ENCODE measurements at regions not wholly inside any gene's neighbourhood (a gene's known extent, or its start where the extent isn't known, plus 50 kb on each side); places are given as distances from the start of the nearest gene placed in this dataset.
"Not testable (repeated sequence)": the region's sequence is repeated elsewhere in the genome, so short reads cannot be mapped to it uniquely, and the experiment has no call there.

DNA sequence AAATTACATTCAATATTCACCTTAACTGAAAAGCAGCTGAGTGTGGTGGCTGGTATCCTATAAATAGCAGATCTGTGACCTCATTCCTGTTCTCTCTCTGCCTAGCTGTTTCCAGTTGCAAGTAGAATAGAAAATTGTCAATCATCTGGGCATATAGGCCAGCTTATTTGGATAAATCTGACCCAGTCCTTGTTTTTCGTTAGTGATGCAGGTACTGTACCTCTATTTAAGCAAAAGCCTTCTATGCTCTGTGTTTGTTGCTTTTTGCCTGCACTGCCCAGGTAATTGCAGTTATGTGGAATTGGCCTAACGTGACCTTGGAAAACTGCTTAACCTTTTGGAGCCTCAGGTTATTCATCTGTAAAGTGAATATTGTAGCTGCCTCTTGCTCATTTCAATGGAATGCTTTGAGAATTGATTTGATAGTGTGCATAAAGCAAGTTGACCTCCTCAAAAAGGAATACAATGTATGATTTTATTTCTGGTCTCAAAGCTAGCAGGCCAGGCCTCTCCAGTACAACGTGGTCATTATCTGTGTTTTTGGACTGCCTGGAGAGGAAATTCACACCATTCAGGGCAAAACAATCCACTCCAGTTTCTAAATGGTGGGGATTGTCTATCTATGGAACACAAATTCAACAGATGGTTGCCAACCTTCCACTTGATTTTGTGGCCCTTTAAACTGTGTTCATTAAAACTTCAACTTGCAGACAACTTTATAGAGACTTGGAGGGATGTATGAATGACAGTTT lies 508.7 kb upstream of the CITED2 start:
- Histone ChIP-seq H3K4me1 (no peaks in the 10 kb centered on the region), H3K9me3 (no peaks in the 10 kb centered on the region), H3K36me3 (no peaks in the 10 kb centered on the region), H3K4me3 (no peak overlapping the region), H3K27me3 (no peaks in the 10 kb centered on the region), H3K27ac (no peak overlapping the region)
- no peak for DNase-seq (ENCODE audit: low spot score in 2 of 2)
- 65% methylated on average over 3 of the region's 3 CpGs for WGBS
- TF ChIP-seq POLR2A (IDR thresholded peaks at IDR 0.05) (no peak), EP300 (IDR thresholded peaks at IDR 0.05) (no peak), POLR2AphosphoS5 (IDR thresholded peaks at IDR 0.05) (no peak)
- TF ChIP-seq, protein P1, sequence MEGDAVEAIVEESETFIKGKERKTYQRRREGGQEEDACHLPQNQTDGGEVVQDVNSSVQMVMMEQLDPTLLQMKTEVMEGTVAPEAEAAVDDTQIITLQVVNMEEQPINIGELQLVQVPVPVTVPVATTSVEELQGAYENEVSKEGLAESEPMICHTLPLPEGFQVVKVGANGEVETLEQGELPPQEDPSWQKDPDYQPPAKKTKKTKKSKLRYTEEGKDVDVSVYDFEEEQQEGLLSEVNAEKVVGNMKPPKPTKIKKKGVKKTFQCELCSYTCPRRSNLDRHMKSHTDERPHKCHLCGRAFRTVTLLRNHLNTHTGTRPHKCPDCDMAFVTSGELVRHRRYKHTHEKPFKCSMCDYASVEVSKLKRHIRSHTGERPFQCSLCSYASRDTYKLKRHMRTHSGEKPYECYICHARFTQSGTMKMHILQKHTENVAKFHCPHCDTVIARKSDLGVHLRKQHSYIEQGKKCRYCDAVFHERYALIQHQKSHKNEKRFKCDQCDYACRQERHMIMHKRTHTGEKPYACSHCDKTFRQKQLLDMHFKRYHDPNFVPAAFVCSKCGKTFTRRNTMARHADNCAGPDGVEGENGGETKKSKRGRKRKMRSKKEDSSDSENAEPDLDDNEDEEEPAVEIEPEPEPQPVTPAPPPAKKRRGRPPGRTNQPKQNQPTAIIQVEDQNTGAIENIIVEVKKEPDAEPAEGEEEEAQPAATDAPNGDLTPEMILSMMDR (IDR thresholded peaks at IDR 0.05) = no peak

- H3K36me3 ChIP-seq = no peaks in the 10 kb centered on the region
- H3K27me3 ChIP-seq = no peaks in the 10 kb centered on the region
- no peak for DNase-seq (ENCODE audit: low spot score in 2 of 2)
- 69% methylated on average over 6 of the region's 6 CpGs for WGBS
- no peaks in the 10 kb centered on the region for H3K4me1 ChIP-seq
- H3K9me3 ChIP-seq = no peaks in the 10 kb centered on the region
- no peak overlapping the region for H3K4me3 ChIP-seq
- no peak overlapping the region for H3K27ac ChIP-seq
- TF ChIP-seq EP300 (IDR thresholded peaks at IDR 0.05) = no peak
- no peak for TF ChIP-seq POLR2AphosphoS5 (IDR thresholded peaks at IDR 0.05)
- no peak for TF ChIP-seq POLR2A (IDR thresholded peaks at IDR 0.05)
- TF ChIP-seq, protein P1 (IDR thresholded peaks at IDR 0.05) = no peak
Measured at GRCh38 chr6:139882234-139882633, 507.8 kb upstream of the CITED2 start.

DNA sequence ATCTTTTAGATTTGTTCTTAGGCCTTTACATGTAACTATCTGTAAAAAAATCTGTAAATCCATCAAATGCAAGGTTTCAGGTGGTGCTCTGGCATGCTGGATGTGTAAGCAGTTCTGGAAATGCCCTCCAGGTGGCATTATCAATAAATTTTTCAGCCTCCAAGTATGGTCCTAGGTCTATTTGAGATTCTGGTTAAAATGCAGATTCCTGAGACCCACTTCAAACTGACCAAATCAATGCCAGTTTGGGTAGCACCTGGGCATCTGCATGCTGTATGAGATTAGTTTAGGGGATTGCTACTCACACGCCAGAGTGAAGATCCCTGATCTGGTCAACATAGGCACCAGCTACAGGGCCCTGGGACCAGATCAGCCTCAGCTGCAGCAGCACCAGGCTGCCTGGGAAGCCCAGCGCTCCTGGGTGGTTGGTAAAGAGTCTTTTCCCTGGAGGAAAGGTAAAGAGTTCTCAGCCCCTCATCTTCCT lies 507.3 kb upstream of the CITED2 start:
- no peak for TF ChIP-seq EP300 (IDR thresholded peaks at IDR 0.05)
- TF ChIP-seq, protein P1 (IDR thresholded peaks at IDR 0.05) = peak; percentile 19 to 45
- 95% methylated on average over 2 of the region's 2 CpGs for WGBS
- Histone ChIP-seq H3K27me3 (no peaks in the 10 kb centered on the region), H3K9me3 (no peaks in the 10 kb centered on the region), H3K27ac (no peak overlapping the region), H3K4me3 (no peak overlapping the region), H3K4me1 (no peaks in the 10 kb centered on the region), H3K36me3 (no peaks in the 10 kb centered on the region)
- no peak for DNase-seq (ENCODE audit: low spot score in 2 of 2)

DNA sequence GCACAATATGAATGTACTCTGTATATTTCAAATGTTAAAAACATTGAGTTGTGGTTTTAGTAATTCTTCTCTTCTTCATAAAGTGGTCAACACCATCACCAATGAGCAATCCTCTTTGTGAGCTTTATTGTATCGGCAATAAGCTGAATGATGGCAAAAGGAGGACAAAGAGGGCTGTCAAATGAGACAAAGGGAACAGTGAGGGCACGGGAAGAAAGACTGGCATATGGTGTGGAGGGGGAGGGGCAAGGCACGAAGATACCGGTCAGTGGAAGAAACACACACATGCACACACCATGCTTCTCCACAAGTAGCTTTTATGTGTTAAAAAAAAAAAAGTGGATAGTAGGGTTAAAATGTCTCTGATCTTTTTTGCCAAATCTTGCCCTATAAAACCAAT lies 506.8 kb upstream of the CITED2 start:
- 76% methylated on average over 4 of the region's 4 CpGs for WGBS
- Histone ChIP-seq H3K4me3 (no peak overlapping the region), H3K27ac (no peak overlapping the region), H3K4me1 (no peaks in the 10 kb centered on the region), H3K36me3 (no peaks in the 10 kb centered on the region), H3K9me3 (no peaks in the 10 kb centered on the region), H3K27me3 (no peaks in the 10 kb centered on the region)
- TF ChIP-seq POLR2A (IDR thresholded peaks at IDR 0.05) (no peak), POLR2AphosphoS5 (IDR thresholded peaks at IDR 0.05) (no peak), EP300 (IDR thresholded peaks at IDR 0.05) (no peak)
- TF ChIP-seq, protein P1 (IDR thresholded peaks at IDR 0.05) = no peak
- DNase-seq (ENCODE audit: low spot score in 2 of 2) = no peak

- Histone ChIP-seq H3K4me1 (no peaks in the 10 kb centered on the region), H3K27me3 (no peaks in the 10 kb centered on the region), H3K9me3 (no peaks in the 10 kb centered on the region), H3K27ac (no peak overlapping the region), H3K36me3 (no peaks in the 10 kb centered on the region), H3K4me3 (no peak overlapping the region)
- TF ChIP-seq EP300 (IDR thresholded peaks at IDR 0.05) = no peak
- TF ChIP-seq, protein P1 (IDR thresholded peaks at IDR 0.05) = no peak
- no peak for TF ChIP-seq POLR2A (IDR thresholded peaks at IDR 0.05)
- no peak for TF ChIP-seq POLR2AphosphoS5 (IDR thresholded peaks at IDR 0.05)
- WGBS = 85% methylated on average over 5 of the region's 5 CpGs
- no peak for DNase-seq (ENCODE audit: low spot score in 2 of 2)
Measured at GRCh38 chr6:139879823-139880356, 505.4 kb upstream of the CITED2 start.

GRCh38 chr6:139879241-139879640 lies 504.8 kb upstream of the CITED2 start:
- H3K9me3 ChIP-seq; H3K4me1 ChIP-seq; H3K27me3 ChIP-seq; H3K4me3 ChIP-seq; DNase-seq (ENCODE audit: low spot score in 2 of 2); H3K27ac ChIP-seq; H3K36me3 ChIP-seq: not testable (repeated sequence)
- WGBS = 95% methylated on average over 12 of the region's 12 CpGs
